ENCODE measurements at regions not wholly inside any gene's neighbourhood (a gene's known extent, or its start where the extent isn't known, plus 50 kb on each side); places are given as distances from the start of the nearest gene placed in this dataset.

DNA sequence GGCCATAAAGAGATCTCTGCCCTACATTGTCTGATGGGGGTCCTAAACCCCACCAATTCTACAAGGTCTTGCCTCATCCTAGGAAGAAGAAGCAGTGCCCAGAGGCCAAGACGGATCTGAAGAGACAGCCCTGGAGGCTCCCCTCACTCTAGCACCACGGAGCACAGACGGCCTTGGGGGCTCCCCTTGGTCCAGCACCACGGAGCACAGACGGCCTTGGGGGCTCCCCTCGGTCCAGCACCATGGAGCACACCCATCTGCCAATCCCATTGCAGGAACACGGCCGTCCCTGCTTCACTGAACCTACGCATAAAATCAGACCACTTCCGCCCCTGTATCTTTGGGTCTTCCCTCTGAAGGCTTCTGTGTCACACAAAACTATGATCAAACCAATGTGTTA lies 215.1 kb upstream of the SALL3 start:
- intact Hi-C loops (cut with micrococcal nuclease): no loop called here

DNA sequence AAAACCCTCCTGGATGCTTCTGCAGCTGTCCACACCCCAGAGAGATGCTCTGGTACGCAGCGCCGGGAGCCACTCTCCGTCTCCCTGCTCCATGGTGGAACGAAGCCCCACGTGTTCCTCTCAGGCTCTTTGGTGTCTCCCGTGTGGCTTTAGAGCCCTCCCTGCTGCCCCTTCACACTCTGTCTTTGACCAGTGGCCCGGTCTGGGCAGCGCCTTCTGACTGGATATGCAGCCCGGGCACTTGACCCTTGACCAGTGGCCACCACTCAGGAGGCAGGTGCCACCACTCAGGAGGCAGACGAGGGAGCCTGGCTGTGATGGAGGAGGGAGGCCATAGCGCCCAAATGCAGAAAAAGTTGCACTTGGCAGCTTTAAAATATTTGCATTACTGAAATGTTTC lies 214.5 kb upstream of the SALL3 start:
- intact Hi-C loops (cut with micrococcal nuclease): no loop called here

DNA sequence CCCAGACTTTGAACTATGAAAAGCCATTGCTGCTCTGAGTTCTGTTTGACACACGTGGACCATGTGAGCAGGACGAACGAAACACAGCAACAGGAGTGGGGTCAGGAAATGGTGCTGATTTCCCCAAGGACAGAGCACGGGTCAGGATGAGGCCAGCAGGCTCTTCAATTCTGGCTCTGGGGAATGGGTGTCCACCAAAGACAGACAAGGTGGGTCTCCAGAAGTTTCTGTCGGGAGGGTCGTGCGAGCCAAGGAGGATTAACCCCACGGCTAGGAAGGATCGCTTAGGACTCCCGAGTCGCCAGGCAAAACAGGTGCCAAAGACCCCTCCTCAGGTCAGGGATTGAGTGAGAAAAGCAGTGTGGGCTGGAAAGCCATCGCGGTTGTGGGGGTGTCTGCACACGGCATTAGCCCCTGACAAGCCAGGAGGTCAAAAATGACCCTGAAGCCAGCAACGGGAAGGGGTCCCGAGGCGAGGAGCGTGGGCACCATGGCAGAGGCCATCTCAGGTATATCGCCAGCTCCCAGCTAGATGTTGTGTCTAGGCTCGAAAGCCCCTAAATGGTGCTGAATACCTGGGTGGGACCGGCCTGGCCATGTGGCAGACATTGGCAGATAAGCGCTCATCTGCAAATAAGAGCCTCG lies 213.9 kb upstream of the SALL3 start:
- intact Hi-C loops (cut with micrococcal nuclease): no loop called here

GRCh38 chr18:78766651-78767533 lies 212.7 kb upstream of the SALL3 start:
- intact Hi-C loops (cut with micrococcal nuclease): no loop called here

DNA sequence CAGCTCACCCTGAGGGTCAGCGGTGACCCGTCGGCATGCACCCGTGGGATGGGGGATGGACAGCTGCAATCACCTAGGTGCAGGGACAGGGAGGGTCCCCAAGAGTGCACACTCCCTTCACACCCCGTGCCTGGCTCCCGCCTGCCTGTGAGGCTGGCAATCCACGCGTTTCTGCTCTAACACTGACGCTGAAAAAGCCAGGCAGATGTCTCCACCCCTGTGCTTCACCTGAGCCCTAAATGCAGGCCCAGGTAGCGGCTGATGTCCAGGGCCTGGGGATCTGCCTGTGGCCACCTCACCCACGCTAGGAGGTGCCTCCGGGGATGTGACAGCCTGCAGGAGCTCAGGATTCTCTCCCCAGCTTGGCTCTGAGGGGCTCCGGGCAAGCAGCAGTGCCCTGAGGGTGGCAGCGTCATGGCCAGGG lies 212.0 kb upstream of the SALL3 start:
- intact Hi-C loops (cut with micrococcal nuclease): no loop called here

GRCh38 chr18:78768221-78768620 lies 211.4 kb upstream of the SALL3 start:
- intact Hi-C loops (cut with micrococcal nuclease): no loop called here

- intact Hi-C loops (cut with micrococcal nuclease): no loop called here
These were observed 210.7 kb upstream of the SALL3 start for GRCh38 chr18:78768656-78769501.

- intact Hi-C loops (cut with micrococcal nuclease): no loop called here
These were observed 210.0 kb upstream of the SALL3 start for GRCh38 chr18:78769502-78770105.

DNA sequence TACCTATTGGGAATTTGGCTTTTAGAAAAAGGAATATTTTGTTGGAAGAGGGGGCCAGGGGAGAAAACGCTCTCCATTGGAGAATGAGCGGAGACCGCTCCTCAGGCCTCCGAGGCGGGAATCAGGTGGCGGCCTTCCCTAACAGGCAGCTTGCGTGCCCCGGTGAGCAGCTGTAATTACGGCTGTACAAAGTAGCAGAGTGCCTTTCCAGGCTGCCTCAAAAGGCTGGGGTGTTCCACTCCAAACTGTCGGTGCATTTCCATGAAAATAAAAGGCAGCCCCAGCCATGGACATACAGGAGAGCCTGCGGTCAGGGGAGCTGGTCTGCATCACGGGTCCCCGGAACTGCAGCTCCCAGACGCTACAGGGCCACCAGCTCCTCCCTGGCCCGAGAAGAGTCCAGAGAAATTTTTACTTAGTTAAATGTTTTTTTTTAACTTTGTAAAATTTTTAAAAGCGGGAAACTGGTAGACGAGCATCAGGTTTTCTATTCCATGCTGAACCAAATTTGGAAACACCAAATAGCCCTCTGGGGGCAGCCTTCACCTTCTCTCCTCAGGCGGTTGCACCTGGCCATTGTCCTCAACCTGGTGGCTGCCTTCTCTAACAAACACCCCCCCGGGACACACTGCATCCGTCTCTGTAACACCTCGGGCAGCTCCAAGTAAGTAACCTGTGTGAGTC lies 209.3 kb upstream of the SALL3 start:
- intact Hi-C loops (cut with micrococcal nuclease): no loop called here

- intact Hi-C loops (cut with micrococcal nuclease): no loop called here
These were observed 208.8 kb upstream of the SALL3 start for GRCh38 chr18:78770823-78771139.

- intact Hi-C loops (cut with micrococcal nuclease): no loop called here
These were observed 207.9 kb upstream of the SALL3 start for GRCh38 chr18:78771496-78772359.

- intact Hi-C loops (cut with micrococcal nuclease): no loop called here
These were observed 207.0 kb upstream of the SALL3 start for GRCh38 chr18:78772360-78773302.

- intact Hi-C loops (cut with micrococcal nuclease): no loop called here
These were observed 206.3 kb upstream of the SALL3 start for GRCh38 chr18:78773303-78773755.

DNA sequence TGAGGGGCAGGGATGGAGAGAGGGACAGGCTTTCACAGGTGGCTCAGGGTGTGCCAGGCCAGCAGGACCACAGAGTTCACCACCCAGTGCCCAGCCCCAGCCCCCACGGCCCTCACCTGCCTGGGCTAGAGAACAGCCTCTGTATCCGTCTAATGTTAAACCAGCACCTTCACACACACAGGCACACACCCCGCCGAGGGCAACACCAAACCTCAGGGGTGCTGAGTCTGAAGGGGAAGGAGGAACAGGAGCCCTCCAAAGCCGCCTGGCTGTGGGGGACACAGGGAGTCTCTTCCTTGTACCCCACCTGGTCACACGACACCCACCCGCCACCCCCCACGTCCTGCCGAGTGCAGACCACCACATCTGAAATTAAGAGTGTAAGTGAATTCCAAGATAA lies 205.8 kb upstream of the SALL3 start:
- intact Hi-C loops (cut with micrococcal nuclease): no loop called here

DNA sequence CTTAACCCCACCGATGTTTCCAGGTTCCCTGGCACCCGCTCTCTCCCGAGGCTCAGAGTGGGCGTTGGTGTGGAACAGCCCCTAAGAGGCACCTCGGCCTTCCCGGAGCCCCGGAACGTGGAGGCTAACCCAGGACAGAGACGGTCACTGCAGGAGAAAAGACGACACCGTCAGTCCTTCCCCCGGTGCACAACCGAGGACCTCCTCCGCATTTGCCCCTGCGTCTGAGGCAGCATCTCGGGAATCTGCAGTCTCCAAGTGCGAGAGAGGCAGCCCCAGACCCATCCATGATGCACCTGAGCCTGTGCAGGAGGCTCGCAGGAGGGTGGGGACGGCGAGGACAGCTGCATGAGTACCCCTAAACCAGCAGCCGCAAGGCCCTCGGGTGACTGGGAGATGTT lies 204.9 kb upstream of the SALL3 start:
- intact Hi-C loops (cut with micrococcal nuclease): no loop called here

GRCh38 chr18:78776151-78776550 lies 203.5 kb upstream of the SALL3 start:
- intact Hi-C loops (cut with micrococcal nuclease): no loop called here

- intact Hi-C loops (cut with micrococcal nuclease): no loop called here
These were observed 202.8 kb upstream of the SALL3 start for GRCh38 chr18:78776706-78777285.

GRCh38 chr18:78777992-78778391 lies 201.6 kb upstream of the SALL3 start:
- intact Hi-C loops (cut with micrococcal nuclease): no loop called here

- intact Hi-C loops (cut with micrococcal nuclease): no loop called here
These were observed 201.0 kb upstream of the SALL3 start for GRCh38 chr18:78778651-78779050.

All from T-helper 2 cell treated with Interferon-gamma antibody and Interleukin-4, amounts not matched to agents 100 ng/mL and 5 ng/mL, for 36 hours (primary cell).